WTC11 (cell line): ENCODE measurements at regions not wholly inside any gene's neighbourhood (a gene's known extent, or its start where the extent isn't known, plus 50 kb on each side); places are given as distances from the start of the nearest gene placed in this dataset.

ENCODE experiments used
- CBFB ChIP-seq: sonication (generic); formaldehyde crosslinking; IDR thresholded peaks from 2 replicates; pipeline ENCODE4 v1.8.1; 2022; ENCODE audit warnings: mild to moderate bottlenecking, low read depth, missing genetic modification reagents
- NR1H2 ChIP-seq: sonication (generic); formaldehyde crosslinking; IDR thresholded peaks from 2 replicates; pipeline ENCODE4 v1.9.0; 2021; ENCODE audit warnings: mild to moderate bottlenecking, moderate library complexity, missing genetic modification reagents
- TF ChIP-seq, protein P1 (sequence below): fragments of 200-600 bp; IDR thresholded peaks from 2 replicates; pipeline ENCODE4 v1.8.0; 2022; ENCODE audit warnings: antibody characterized with exemption
- TF ChIP-seq, protein P2 (sequence below): sonication (generic); formaldehyde crosslinking; IDR thresholded peaks from 2 replicates; pipeline ENCODE4 v1.8.1; 2022; ENCODE audit warnings: missing genetic modification reagents, borderline replicate concordance

- TF ChIP-seq, protein P1, sequence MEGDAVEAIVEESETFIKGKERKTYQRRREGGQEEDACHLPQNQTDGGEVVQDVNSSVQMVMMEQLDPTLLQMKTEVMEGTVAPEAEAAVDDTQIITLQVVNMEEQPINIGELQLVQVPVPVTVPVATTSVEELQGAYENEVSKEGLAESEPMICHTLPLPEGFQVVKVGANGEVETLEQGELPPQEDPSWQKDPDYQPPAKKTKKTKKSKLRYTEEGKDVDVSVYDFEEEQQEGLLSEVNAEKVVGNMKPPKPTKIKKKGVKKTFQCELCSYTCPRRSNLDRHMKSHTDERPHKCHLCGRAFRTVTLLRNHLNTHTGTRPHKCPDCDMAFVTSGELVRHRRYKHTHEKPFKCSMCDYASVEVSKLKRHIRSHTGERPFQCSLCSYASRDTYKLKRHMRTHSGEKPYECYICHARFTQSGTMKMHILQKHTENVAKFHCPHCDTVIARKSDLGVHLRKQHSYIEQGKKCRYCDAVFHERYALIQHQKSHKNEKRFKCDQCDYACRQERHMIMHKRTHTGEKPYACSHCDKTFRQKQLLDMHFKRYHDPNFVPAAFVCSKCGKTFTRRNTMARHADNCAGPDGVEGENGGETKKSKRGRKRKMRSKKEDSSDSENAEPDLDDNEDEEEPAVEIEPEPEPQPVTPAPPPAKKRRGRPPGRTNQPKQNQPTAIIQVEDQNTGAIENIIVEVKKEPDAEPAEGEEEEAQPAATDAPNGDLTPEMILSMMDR: no peak
- TF ChIP-seq NR1H2 (CRISPR knock-in tag) (no peak), CBFB (CRISPR knock-in tag) (no peak)
- TF ChIP-seq, protein P2, sequence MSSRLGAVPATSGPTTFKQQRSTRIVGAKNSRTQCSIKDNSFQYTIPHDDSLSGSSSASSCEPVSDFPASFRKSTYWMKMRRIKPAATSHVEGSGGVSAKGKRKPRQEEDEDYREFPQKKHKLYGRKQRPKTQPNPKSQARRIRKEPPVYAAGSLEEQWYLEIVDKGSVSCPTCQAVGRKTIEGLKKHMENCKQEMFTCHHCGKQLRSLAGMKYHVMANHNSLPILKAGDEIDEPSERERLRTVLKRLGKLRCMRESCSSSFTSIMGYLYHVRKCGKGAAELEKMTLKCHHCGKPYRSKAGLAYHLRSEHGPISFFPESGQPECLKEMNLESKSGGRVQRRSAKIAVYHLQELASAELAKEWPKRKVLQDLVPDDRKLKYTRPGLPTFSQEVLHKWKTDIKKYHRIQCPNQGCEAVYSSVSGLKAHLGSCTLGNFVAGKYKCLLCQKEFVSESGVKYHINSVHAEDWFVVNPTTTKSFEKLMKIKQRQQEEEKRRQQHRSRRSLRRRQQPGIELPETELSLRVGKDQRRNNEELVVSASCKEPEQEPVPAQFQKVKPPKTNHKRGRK (CRISPR knock-in tag): no peak
Observed at GRCh38 chr13:44802491-44802890, 186.8 kb downstream of the NUFIP1 start.
